SK-N-SH (cell line): ENCODE measurements at regions not wholly inside any gene's neighbourhood (a gene's known extent, or its start where the extent isn't known, plus 50 kb on each side); places are given as distances from the start of the nearest gene placed in this dataset.

Experiments used
- CTCF ChIA-PET: fragments of 300-600, 350-600 bp; formaldehyde crosslinking; extraction: SDS; loops from one replicate; lab custom pipeline; 2021; lab: Yijun Ruan, JAX
- POLR2A ChIA-PET: fragments of 350-600 bp; sonication (Branson Sonifier 250); formaldehyde crosslinking; extraction: SDS; loops from one replicate; lab custom pipeline; 2020; ENCODE audit warnings: antibody characterized with exemption, inconsistent platforms; lab: Yijun Ruan, JAX
- DNase-seq: peaks from one replicate; pipeline ENCODE4 v3.0.0; 2012
- H2AFZ ChIP-seq: fragments of 200-600 bp; sonication (generic); 2 replicates; pipeline ENCODE4 v1.8.1; 2016; ENCODE audit warnings: antibody characterized with exemption, mild to moderate bottlenecking, low read depth
- H3F3A ChIP-seq: fragments of 200-600 bp; sonication (generic); replicated peaks from 2 replicates; pipeline ENCODE3; 2016; ENCODE audit warnings: antibody characterized with exemption, mild to moderate bottlenecking; ENCODE audit not compliant: insufficient read depth
- H3K27ac ChIP-seq, 2 experiments: fragments of 200-500 bp in 1 of 2; fragments of 200-600 bp in 1 of 2; sonication (Bioruptor generic) in 1 of 2; sonication (generic), shearing (Covaris generic) in 1 of 2; 2 replicates each; pipeline versions ENCODE4 v1.5.1 to v1.6.1; 2014 to 2016; ENCODE audit warnings: low read depth in 2 of 2, inconsistent platforms in 1 of 2, low read length in 1 of 2, mild to moderate bottlenecking in 1 of 2, mixed read lengths in 1 of 2
- H3K27me3 ChIP-seq: fragments of 200-600 bp; sonication (generic), shearing (Covaris generic); 2 replicates; pipeline ENCODE4 v1.6.1; 2016; ENCODE audit warnings: mixed run types; ENCODE audit not compliant: insufficient read depth
- H3K36me3 ChIP-seq, 2 experiments: fragments of 200-500 bp in 1 of 2; fragments of 200-600 bp in 1 of 2; sonication (Bioruptor generic) in 1 of 2; sonication (generic) in 1 of 2; replicated peaks in 1 of 2; 2 replicates each; pipeline versions ENCODE3 to v1.5.1; 2014 to 2016; ENCODE audit warnings: low read length in 1 of 2, mild to moderate bottlenecking in 1 of 2; ENCODE audit not compliant: insufficient read depth in 2 of 2, control insufficient read depth in 1 of 2
- H3K4me1 ChIP-seq, 2 experiments: fragments of 200-500 bp in 1 of 2; fragments of 200-600 bp in 1 of 2; sonication (Bioruptor generic) in 1 of 2; sonication (generic), shearing (Covaris generic) in 1 of 2; 2 replicates each; pipeline versions ENCODE4 v1.5.1 to v1.6.1; 2014 to 2016; ENCODE audit warnings: low read depth in 1 of 2, low read length in 1 of 2, mixed run types in 1 of 2; ENCODE audit not compliant: insufficient read depth in 2 of 2, control insufficient read depth in 1 of 2
- H3K4me2 ChIP-seq: fragments of 200-600 bp; sonication (generic), shearing (Covaris generic); 2 replicates; pipeline ENCODE4 v1.6.1; 2017; ENCODE audit warnings: mixed run types
- H3K4me3 ChIP-seq, 2 experiments: fragments of 200-500 bp in 1 of 2; fragments of 200-600 bp in 1 of 2; sonication (Bioruptor generic) in 1 of 2; sonication (generic), shearing (Covaris generic) in 1 of 2; 2 replicates each; pipeline versions ENCODE4 v1.5.1 to v1.8.1; 2014 to 2016; ENCODE audit warnings: low read depth in 2 of 2, inconsistent platforms in 1 of 2, low read length in 1 of 2, mild to moderate bottlenecking in 1 of 2, mixed read lengths in 1 of 2, moderate library complexity in 1 of 2
- H3K79me2 ChIP-seq: fragments of 200-600 bp; sonication (generic); 2 replicates; pipeline ENCODE4 v1.8.1; 2017; ENCODE audit warnings: mild to moderate bottlenecking; ENCODE audit not compliant: insufficient read depth
- H3K9ac ChIP-seq: fragments of 200-600 bp; sonication (generic); 2 replicates; pipeline ENCODE4 v1.6.1; 2017; ENCODE audit warnings: mixed run types
- H3K9me2 ChIP-seq: fragments of 200-600 bp; sonication (generic); 2 replicates; pipeline ENCODE4 v1.6.1; 2017; ENCODE audit warnings: mixed run types
- H3K9me3 ChIP-seq: fragments of 200-600 bp; sonication (generic); 2 replicates; pipeline ENCODE4 v1.6.1; 2017; ENCODE audit warnings: mixed run types, mild to moderate bottlenecking, moderate library complexity
- H4K20me1 ChIP-seq: fragments of 200-600 bp; sonication (generic); 2 replicates; pipeline ENCODE4 v1.6.1; 2017; ENCODE audit warnings: mild to moderate bottlenecking, mixed run types; ENCODE audit not compliant: insufficient read depth
- CHD2 ChIP-seq: fragments of 150-350 bp; IDR thresholded peaks from 2 replicates; pipeline ENCODE4 v1.6.1; 2018; ENCODE audit warnings: low read length; ENCODE audit not compliant: partially characterized antibody
- EZH2phosphoT487 ChIP-seq: fragments of 200-600 bp; sonication (generic); IDR thresholded peaks from 2 replicates; pipeline ENCODE4 v1.6.1; 2017; ENCODE audit warnings: low read depth, mixed run types, mild to moderate bottlenecking, antibody characterized with exemption, moderate library complexity, borderline replicate concordance
- FOSL2 ChIP-seq: IDR thresholded peaks from 2 replicates; pipeline ENCODE4 v1.4.0; 2012; ENCODE audit warnings: low read depth, mild to moderate bottlenecking, moderate library complexity, borderline replicate concordance
- FOXM1 ChIP-seq: IDR thresholded peaks from 2 replicates; pipeline ENCODE4 v1.4.0; 2012; ENCODE audit warnings: low read depth, mild to moderate bottlenecking
- GABPA ChIP-seq: IDR thresholded peaks from 2 replicates; pipeline ENCODE4 v1.4.0; 2012; ENCODE audit warnings: low read depth, mild to moderate bottlenecking
- IRF3 ChIP-seq: fragments of 150-350 bp; IDR thresholded peaks from 2 replicates; pipeline ENCODE4 v1.6.1; 2016; ENCODE audit warnings: mild to moderate bottlenecking, low read depth, low read length
- MAX ChIP-seq: IDR thresholded peaks from 2 replicates; pipeline ENCODE4 v1.4.0; 2012; ENCODE audit warnings: low read depth
- MEF2A ChIP-seq: IDR thresholded peaks from 2 replicates; pipeline ENCODE4 v1.4.0; 2012; ENCODE audit warnings: low read depth, borderline replicate concordance
- PBX3 ChIP-seq: IDR thresholded peaks from 2 replicates; pipeline ENCODE4; 2012
- RAD21 ChIP-seq: IDR thresholded peaks from 2 replicates; pipeline ENCODE4 v1.6.1; 2012; ENCODE audit warnings: mild to moderate bottlenecking, low read length
- REST ChIP-seq: IDR thresholded peaks from 2 replicates; pipeline ENCODE4 v1.6.1; 2012; ENCODE audit warnings: mild to moderate bottlenecking, low read depth, low read length, moderate library complexity
- SMC3 ChIP-seq: IDR thresholded peaks from 2 replicates; pipeline ENCODE4 v1.6.1; 2012; ENCODE audit warnings: low read depth, low read length, improper control_type of control experiment
- TEAD4 ChIP-seq: IDR thresholded peaks from 2 replicates; pipeline ENCODE4 v1.4.0; 2012; ENCODE audit warnings: mild to moderate bottlenecking, borderline replicate concordance; ENCODE audit not compliant: insufficient read depth
- USF2 ChIP-seq: fragments of 150-350 bp; IDR thresholded peaks from 2 replicates; pipeline ENCODE4 v1.6.1; 2017; ENCODE audit warnings: antibody characterized with exemption, low read length, low read depth, borderline replicate concordance
- YY1 ChIP-seq: IDR thresholded peaks from 2 replicates; pipeline ENCODE4 v1.4.0; 2012; ENCODE audit warnings: low read depth, mild to moderate bottlenecking
- WGBS: methylation state at CpG from one replicate; pipeline ENCODE4 v1.1.6; 2017; ENCODE audit warnings: low lambda C conversion rate; 5-methylcytosine and 5-hydroxymethylcytosine counted together

GRCh38 chr2:125870746-125871145 lies 785.2 kb upstream of the GYPC start:
- CTCF ChIA-PET = no interaction called here
- WGBS = 0% methylated on average over 1 of the region's 1 CpG

GRCh38 chr2:125874564-125874963 lies 781.4 kb upstream of the GYPC start:
- Histone ChIP-seq H3K9ac (no peak overlapping the region), H3K27ac (no peak overlapping the region), H3K9me3 (peaks cover 5% of the 10 kb centered on the region; the same call in 1 of the 2 replicates), H3K36me3 (no peaks in the 10 kb centered on the region), H3K9me2 (no peaks in the 10 kb centered on the region), H3K4me1 (no peaks in the 10 kb centered on the region), H3F3A (no peaks in the 10 kb centered on the region), H3K79me2 (no peaks in the 10 kb centered on the region), H3K4me3 (no peak overlapping the region), H3K27me3 (no peaks in the 10 kb centered on the region), H2AFZ (no peak overlapping the region), H3K4me2 (no peak overlapping the region), H4K20me1 (no peaks in the 10 kb centered on the region)
- DNase-seq = no peak
- no peak for TF ChIP-seq FOSL2
- no peak for TF ChIP-seq IRF3
- TF ChIP-seq RAD21 = no peak
- no peak for TF ChIP-seq TEAD4
- TF ChIP-seq USF2 = no peak
- no peak for TF ChIP-seq YY1
- TF ChIP-seq SMC3 = no peak
- TF ChIP-seq MAX = no peak
- POLR2A ChIA-PET = no interaction called here
- CTCF ChIA-PET = no interaction called here
- WGBS = 21% methylated on average over 6 of the region's 6 CpGs

More at GRCh38 chr2:125870746-125871145, 785.2 kb upstream of the GYPC start:
- DNase-seq = no peak
- no peaks in the 10 kb centered on the region for H3K4me1 ChIP-seq
- no peaks in the 10 kb centered on the region for H3F3A ChIP-seq
- no peaks in the 10 kb centered on the region for H4K20me1 ChIP-seq
- no peak overlapping the region for H3K4me3 ChIP-seq
- no peaks in the 10 kb centered on the region for H3K9me2 ChIP-seq
- POLR2A ChIA-PET = no interaction called here
- no peak overlapping the region for H3K4me2 ChIP-seq
- TF ChIP-seq REST = no peak
- TF ChIP-seq EZH2phosphoT487 = no peak
- no peak for TF ChIP-seq YY1
- TF ChIP-seq GABPA = no peak
- no peak for TF ChIP-seq PBX3
- TF ChIP-seq CHD2 = no peak
- TF ChIP-seq MEF2A = no peak
- TF ChIP-seq FOXM1 = no peak
- no peak overlapping the region for H3K9ac ChIP-seq
- no peak overlapping the region for H2AFZ ChIP-seq
- no peaks in the 10 kb centered on the region for H3K27me3 ChIP-seq
- no peaks in the 10 kb centered on the region for H3K79me2 ChIP-seq
- no peaks in the 10 kb centered on the region for H3K36me3 ChIP-seq
- no peak overlapping the region for H3K27ac ChIP-seq
- peaks cover 5% of the 10 kb centered on the region; the same call in 1 of the 2 replicates for H3K9me3 ChIP-seq
